DND-41 (cell line): ENCODE measurements at regions not wholly inside any gene's neighbourhood (a gene's known extent, or its start where the extent isn't known, plus 50 kb on each side); places are given as distances from the start of the nearest gene placed in this dataset.

Source experiments
- ATAC-seq: fragments of 200-7000 bp; cut with Tn5 transposase; 3 replicates; pipeline ENCODE4 v1.9.1; 2021; ENCODE audit warnings: low read depth; ENCODE audit not compliant: insufficient read depth
- DNase-seq: peaks from one replicate; pipeline ENCODE4 v3.0.0-alpha.2; 2020
- H2AFZ ChIP-seq: 2 replicates; pipeline ENCODE4 v1.6.0; 2012; ENCODE audit warnings: low read depth, low read length
- H3K27ac ChIP-seq: 2 replicates; pipeline ENCODE4 v1.5.1; 2012; ENCODE audit warnings: low read length, inconsistent platforms
- H3K27me3 ChIP-seq: fragments of 200-600 bp; sonication (generic); 2 replicates; pipeline ENCODE4 v1.6.0; 2012; ENCODE audit warnings: low read length, mild to moderate bottlenecking, inconsistent platforms; ENCODE audit not compliant: insufficient read depth, poor library complexity
- H3K36me3 ChIP-seq: 2 replicates; pipeline ENCODE4 v1.5.1; 2012; ENCODE audit warnings: low read length, inconsistent platforms; ENCODE audit not compliant: insufficient read depth
- H3K4me1 ChIP-seq: 2 replicates; pipeline ENCODE4 v1.5.1; 2012; ENCODE audit warnings: mild to moderate bottlenecking, low read length; ENCODE audit not compliant: insufficient read depth
- H3K4me2 ChIP-seq: 2 replicates; pipeline ENCODE4 v1.6.0; 2012; ENCODE audit warnings: mild to moderate bottlenecking, moderate library complexity, low read length, inconsistent platforms; ENCODE audit not compliant: insufficient read depth
- H3K4me3 ChIP-seq, 2 experiments: fragments of 200-600 bp in 1 of 2; shearing (Covaris generic) in 1 of 2; 2 replicates each; pipeline ENCODE4 v1.5.1; 2012 to 2016; ENCODE audit warnings: inconsistent platforms in 2 of 2, low read length in 2 of 2, mild to moderate bottlenecking in 2 of 2, low read depth in 1 of 2, moderate library complexity in 1 of 2
- H3K79me2 ChIP-seq: 2 replicates; pipeline ENCODE4 v1.6.0; 2012; ENCODE audit warnings: low read length, inconsistent platforms; ENCODE audit not compliant: insufficient read depth
- H3K9ac ChIP-seq: 2 replicates; pipeline ENCODE4 v1.6.0; 2012; ENCODE audit warnings: low read depth, mild to moderate bottlenecking, inconsistent platforms, low read length, moderate library complexity
- H3K9me3 ChIP-seq: 2 replicates; pipeline ENCODE4 v1.5.1; 2012; ENCODE audit warnings: low read length, moderate library complexity, mild to moderate bottlenecking, inconsistent platforms; ENCODE audit not compliant: insufficient read depth, severe bottlenecking
- H4K20me1 ChIP-seq: 2 replicates; pipeline ENCODE4 v1.6.0; 2012; ENCODE audit warnings: low read length; ENCODE audit not compliant: insufficient read depth
- CTCF ChIP-seq: IDR thresholded peaks from 2 replicates; pipeline ENCODE4 v1.5.1; 2012; ENCODE audit warnings: borderline replicate concordance, low read length, moderate library complexity, mild to moderate bottlenecking; ENCODE audit not compliant: poor library complexity, severe bottlenecking; ENCODE audit errors: extremely low read depth
- EZH2 ChIP-seq: IDR thresholded peaks from 3 replicates; pipeline ENCODE4 v1.6.1; 2012; ENCODE audit warnings: borderline replicate concordance, low read depth, mild to moderate bottlenecking, moderate library complexity, low read length, inconsistent platforms; ENCODE audit not compliant: severe bottlenecking

GRCh38 chr4:33606951-33607350 is 2637.4 kb downstream of the ARAP2 start:
- H3K9ac ChIP-seq: no peak overlapping the region
- DNase-seq (no peak), ATAC-seq (no peak)
- H3K27me3 ChIP-seq: no peaks in the 10 kb centered on the region
- no peaks in the 10 kb centered on the region for H3K4me1 ChIP-seq
- no peaks in the 10 kb centered on the region for H3K79me2 ChIP-seq
- no peaks in the 10 kb centered on the region for H4K20me1 ChIP-seq
- peaks cover 18% of the 10 kb centered on the region for H3K9me3 ChIP-seq
- H3K36me3 ChIP-seq: no peaks in the 10 kb centered on the region
- no peak overlapping the region for H3K27ac ChIP-seq
- H3K4me3 ChIP-seq: no peak overlapping the region
- no peak overlapping the region for H2AFZ ChIP-seq
- TF ChIP-seq CTCF (no peak), EZH2 (no peak)
- H3K4me2 ChIP-seq: no peak overlapping the region

- TF ChIP-seq EZH2: no peak
- no peak overlapping the region for H3K4me2 ChIP-seq
- H3K9ac ChIP-seq: no peak overlapping the region
- no peak overlapping the region for H3K27ac ChIP-seq
- no peak for DNase-seq
- no peaks in the 10 kb centered on the region for H3K9me3 ChIP-seq
- H3K27me3 ChIP-seq: no peaks in the 10 kb centered on the region
- ATAC-seq: no peak
- H3K4me1 ChIP-seq: no peaks in the 10 kb centered on the region
- H3K4me3 ChIP-seq: no peak overlapping the region
- no peaks in the 10 kb centered on the region for H3K36me3 ChIP-seq
- H3K79me2 ChIP-seq: no peaks in the 10 kb centered on the region
- H4K20me1 ChIP-seq: no peaks in the 10 kb centered on the region
- no peak overlapping the region for H2AFZ ChIP-seq
Observed at GRCh38 chr4:33616121-33616520, 2628.2 kb downstream of the ARAP2 start.

GRCh38 chr4:33625748-33626147 is 2618.6 kb downstream of the ARAP2 start:
- no peaks in the 10 kb centered on the region for H3K36me3 ChIP-seq
- no peaks in the 10 kb centered on the region for H3K79me2 ChIP-seq
- H3K27ac ChIP-seq: no peak overlapping the region
- no peak overlapping the region for H3K9ac ChIP-seq
- no peak overlapping the region for H3K4me3 ChIP-seq
- no peaks in the 10 kb centered on the region for H4K20me1 ChIP-seq
- no peak for DNase-seq
- no peak overlapping the region for H3K4me2 ChIP-seq
- no peaks in the 10 kb centered on the region for H3K9me3 ChIP-seq
- no peaks in the 10 kb centered on the region for H3K4me1 ChIP-seq
- TF ChIP-seq CTCF (no peak), EZH2 (no peak)
- H2AFZ ChIP-seq: no peak overlapping the region
- no peak for ATAC-seq
- H3K27me3 ChIP-seq: no peaks in the 10 kb centered on the region

GRCh38 chr4:33626221-33626620 is 2618.1 kb downstream of the ARAP2 start:
- Histone ChIP-seq H4K20me1 (no peaks in the 10 kb centered on the region), H2AFZ (no peak overlapping the region), H3K79me2 (no peaks in the 10 kb centered on the region), H3K4me2 (no peak overlapping the region), H3K9ac (no peak overlapping the region), H3K9me3 (no peaks in the 10 kb centered on the region), H3K27me3 (no peaks in the 10 kb centered on the region), H3K4me3 (no peak overlapping the region), H3K4me1 (no peaks in the 10 kb centered on the region), H3K36me3 (no peaks in the 10 kb centered on the region), H3K27ac (no peak overlapping the region)
- DNase-seq: no peak
- TF ChIP-seq EZH2: no peak
- TF ChIP-seq CTCF: no peak
- ATAC-seq: no peak
